Body of pancreas (tissue), 4 donors: ENCODE measurements at regions not wholly inside any gene's neighbourhood (a gene's known extent, or its start where the extent isn't known, plus 50 kb on each side); places are given as distances from the start of the nearest gene placed in this dataset.

ENCODE experiments used
- POLR2A ChIP-seq, 3 donors: fragments of 450-650 bp; IDR thresholded peaks; one replicate each; pipeline ENCODE4 v1.6.1; 2016; ENCODE audit warnings: antibody characterized with exemption in 3 of 3, mild to moderate bottlenecking in 2 of 3
- TF ChIP-seq, protein P1 (sequence below), 7 experiments: fragments of 450-650 bp in 4 of 7; fragments of 200-600 bp in 3 of 7; sonication (generic) in 3 of 7; IDR thresholded peaks; one replicate each; pipeline ENCODE4 v1.5.1; 2016 to 2019; ENCODE audit warnings: antibody characterized with exemption in 7 of 7

DNA sequence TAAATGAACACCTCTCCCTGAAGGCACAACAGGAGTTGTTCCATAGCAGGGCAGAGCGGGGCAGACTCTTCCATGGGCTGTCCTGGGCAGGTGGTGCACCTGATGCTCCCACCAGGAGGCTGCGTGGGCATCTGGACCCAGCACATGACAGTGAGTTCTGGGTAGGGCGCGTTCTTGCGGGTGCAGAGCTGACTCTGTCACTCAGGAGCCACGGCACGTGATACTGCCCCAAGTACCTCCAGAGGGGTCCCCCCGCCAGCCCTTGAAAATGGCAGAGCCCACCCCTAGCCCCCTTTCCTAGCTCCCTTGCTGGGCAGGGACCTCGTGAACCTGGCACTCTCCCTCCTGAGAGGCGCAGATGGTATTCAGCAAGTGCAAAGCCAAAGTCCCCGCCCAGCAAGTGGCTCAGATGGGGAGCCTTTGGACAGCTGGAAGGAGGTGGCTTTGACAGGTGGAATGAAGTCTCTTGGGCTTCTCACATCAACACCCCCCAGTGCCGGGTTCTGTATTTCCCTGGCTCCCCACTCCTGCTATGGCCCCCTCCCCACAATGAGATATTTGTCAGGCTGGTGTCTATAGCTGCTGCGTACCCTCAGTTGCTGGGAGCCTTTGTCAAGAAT is 172.1 kb downstream of the TBC1D2B start:
- TF ChIP-seq, protein P1, sequence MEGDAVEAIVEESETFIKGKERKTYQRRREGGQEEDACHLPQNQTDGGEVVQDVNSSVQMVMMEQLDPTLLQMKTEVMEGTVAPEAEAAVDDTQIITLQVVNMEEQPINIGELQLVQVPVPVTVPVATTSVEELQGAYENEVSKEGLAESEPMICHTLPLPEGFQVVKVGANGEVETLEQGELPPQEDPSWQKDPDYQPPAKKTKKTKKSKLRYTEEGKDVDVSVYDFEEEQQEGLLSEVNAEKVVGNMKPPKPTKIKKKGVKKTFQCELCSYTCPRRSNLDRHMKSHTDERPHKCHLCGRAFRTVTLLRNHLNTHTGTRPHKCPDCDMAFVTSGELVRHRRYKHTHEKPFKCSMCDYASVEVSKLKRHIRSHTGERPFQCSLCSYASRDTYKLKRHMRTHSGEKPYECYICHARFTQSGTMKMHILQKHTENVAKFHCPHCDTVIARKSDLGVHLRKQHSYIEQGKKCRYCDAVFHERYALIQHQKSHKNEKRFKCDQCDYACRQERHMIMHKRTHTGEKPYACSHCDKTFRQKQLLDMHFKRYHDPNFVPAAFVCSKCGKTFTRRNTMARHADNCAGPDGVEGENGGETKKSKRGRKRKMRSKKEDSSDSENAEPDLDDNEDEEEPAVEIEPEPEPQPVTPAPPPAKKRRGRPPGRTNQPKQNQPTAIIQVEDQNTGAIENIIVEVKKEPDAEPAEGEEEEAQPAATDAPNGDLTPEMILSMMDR (IDR thresholded peaks at IDR 0.05): no peak
- TF ChIP-seq POLR2A (IDR thresholded peaks at IDR 0.05): no peak
